Stimulated activated memory B cell treated with anti-CD40 and anti-IgM and Interleukin-4, amounts not matched to agents 10 μg/mL and 1 μg/mL and 100 μg/mL, for 72 hours (primary cell): ENCODE measurements at regions not wholly inside any gene's neighbourhood (a gene's known extent, or its start where the extent isn't known, plus 50 kb on each side); places are given as distances from the start of the nearest gene placed in this dataset.
A peak's percentile ranks its signal among the peaks of the same experiment; 100 is the strongest.

Experiments used
- ATAC-seq: fragments of 150-1000 bp; cut with Tn5 transposase; 2 replicates; pipeline ENCODE4 v1.10.0; 2021
- H3K27ac Mint-ChIP-seq: one replicate; pipeline ENCODE4 v1.8.0; 2022; ENCODE audit warnings: mild to moderate bottlenecking, mixed read lengths
- H3K27me3 Mint-ChIP-seq: one replicate; pipeline ENCODE4 v1.8.0; 2022; ENCODE audit warnings: mixed read lengths
- H3K36me3 Mint-ChIP-seq: one replicate; pipeline ENCODE4 v1.8.0; 2022; ENCODE audit warnings: mixed read lengths
- H3K4me1 Mint-ChIP-seq: one replicate; pipeline ENCODE4 v1.8.0; 2022; ENCODE audit warnings: mixed read lengths
- H3K4me3 Mint-ChIP-seq: one replicate; pipeline ENCODE4 v1.8.0; 2022; ENCODE audit warnings: mild to moderate bottlenecking, moderate library complexity, mixed read lengths
- H3K9me3 Mint-ChIP-seq: one replicate; pipeline ENCODE4 v1.8.0; 2022; ENCODE audit warnings: mixed read lengths

DNA sequence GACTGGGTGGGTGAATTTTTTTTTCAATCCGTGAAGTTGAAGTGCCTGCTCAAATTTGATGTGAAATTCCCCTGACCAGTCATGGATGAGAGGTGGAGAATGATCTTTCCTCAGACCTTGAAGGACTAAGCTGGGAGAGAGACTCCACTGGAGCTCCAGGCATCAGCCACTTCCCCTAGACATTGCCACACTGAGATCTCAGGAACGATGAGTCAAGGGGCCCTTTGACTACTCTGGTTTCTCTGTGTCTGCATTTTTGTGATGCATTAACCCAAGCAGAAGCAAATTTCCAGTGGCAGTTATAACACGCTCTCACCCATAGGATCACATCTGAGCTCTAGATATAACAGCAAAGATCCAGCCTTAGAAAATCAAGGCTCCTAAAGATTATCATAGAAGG, 171.2 kb upstream of the KIF2A start:
- ATAC-seq: no peak
- H3K36me3 Mint-ChIP-seq: no peaks in the 10 kb centered on the region
- H3K27me3 Mint-ChIP-seq: no peaks in the 10 kb centered on the region
- H3K4me3 Mint-ChIP-seq: no peak overlapping the region
- H3K27ac Mint-ChIP-seq: no peak overlapping the region
- no peaks in the 10 kb centered on the region for H3K4me1 Mint-ChIP-seq
- H3K9me3 Mint-ChIP-seq: no peaks in the 10 kb centered on the region

GRCh38 chr5:62137628-62138027, 168.4 kb upstream of the KIF2A start:
- Mint-ChIP-seq H3K4me1 (no peaks in the 10 kb centered on the region), H3K9me3 (no peaks in the 10 kb centered on the region), H3K27me3 (peaks cover under 1% of the 10 kb centered on the region), H3K27ac (no peak overlapping the region), H3K36me3 (no peaks in the 10 kb centered on the region), H3K4me3 (no peak overlapping the region)
- ATAC-seq: no peak

DNA sequence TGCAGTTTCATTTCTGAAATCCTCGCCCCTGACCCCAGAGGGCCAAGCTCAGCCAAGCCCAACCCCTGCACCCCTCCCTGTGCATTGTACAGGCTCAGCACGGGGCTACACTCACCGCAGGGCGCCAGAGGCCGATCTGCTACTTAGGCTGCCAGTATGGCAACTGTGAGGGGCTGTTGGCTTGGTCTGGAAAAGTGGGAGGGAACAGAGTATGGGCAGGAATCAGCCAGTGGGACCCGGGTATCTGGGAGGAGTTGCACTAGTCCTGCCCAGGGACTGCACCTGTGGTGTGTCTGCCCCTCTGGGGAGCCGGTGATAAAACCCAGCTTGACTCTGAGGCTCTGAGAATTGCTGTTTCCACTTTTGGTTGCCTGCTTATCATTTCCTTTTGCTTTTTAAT, 167.4 kb upstream of the KIF2A start:
- Mint-ChIP-seq H3K27me3 (peaks cover 10% of the 10 kb centered on the region), H3K9me3 (no peaks in the 10 kb centered on the region), H3K36me3 (no peaks in the 10 kb centered on the region), H3K4me1 (no peaks in the 10 kb centered on the region), H3K4me3 (no peak overlapping the region), H3K27ac (no peak overlapping the region)
- peak; percentile 43 for ATAC-seq

- H3K36me3 Mint-ChIP-seq: no peaks in the 10 kb centered on the region
- H3K4me1 Mint-ChIP-seq: no peaks in the 10 kb centered on the region
- H3K4me3 Mint-ChIP-seq: no peak overlapping the region
- H3K27me3 Mint-ChIP-seq: peaks cover 20% of the 10 kb centered on the region
- H3K9me3 Mint-ChIP-seq: no peaks in the 10 kb centered on the region
- no peak overlapping the region for H3K27ac Mint-ChIP-seq
- ATAC-seq: no peak
Observed at GRCh38 chr5:62139741-62140140, 166.3 kb upstream of the KIF2A start.

GRCh38 chr5:62142351-62142750, 163.7 kb upstream of the KIF2A start:
- Mint-ChIP-seq H3K27ac (no peak overlapping the region), H3K4me3 (no peak overlapping the region), H3K27me3 (peaks cover 20% of the 10 kb centered on the region), H3K4me1 (no peaks in the 10 kb centered on the region), H3K9me3 (no peaks in the 10 kb centered on the region), H3K36me3 (no peaks in the 10 kb centered on the region)
- no peak for ATAC-seq

GRCh38 chr5:62143268-62144229, 162.5 kb upstream of the KIF2A start:
- Mint-ChIP-seq H3K27ac (no peak overlapping the region), H3K9me3 (no peaks in the 10 kb centered on the region), H3K4me3 (no peak overlapping the region), H3K36me3 (no peaks in the 10 kb centered on the region), H3K27me3 (peaks cover 20% of the 10 kb centered on the region), H3K4me1 (no peaks in the 10 kb centered on the region)
- ATAC-seq: no peak

GRCh38 chr5:62144401-62145022, 161.5 kb upstream of the KIF2A start:
- Mint-ChIP-seq H3K27ac (no peak overlapping the region), H3K4me3 (no peak overlapping the region), H3K9me3 (no peaks in the 10 kb centered on the region), H3K36me3 (no peaks in the 10 kb centered on the region), H3K27me3 (peaks cover 20% of the 10 kb centered on the region), H3K4me1 (no peaks in the 10 kb centered on the region)
- no peak for ATAC-seq

DNA sequence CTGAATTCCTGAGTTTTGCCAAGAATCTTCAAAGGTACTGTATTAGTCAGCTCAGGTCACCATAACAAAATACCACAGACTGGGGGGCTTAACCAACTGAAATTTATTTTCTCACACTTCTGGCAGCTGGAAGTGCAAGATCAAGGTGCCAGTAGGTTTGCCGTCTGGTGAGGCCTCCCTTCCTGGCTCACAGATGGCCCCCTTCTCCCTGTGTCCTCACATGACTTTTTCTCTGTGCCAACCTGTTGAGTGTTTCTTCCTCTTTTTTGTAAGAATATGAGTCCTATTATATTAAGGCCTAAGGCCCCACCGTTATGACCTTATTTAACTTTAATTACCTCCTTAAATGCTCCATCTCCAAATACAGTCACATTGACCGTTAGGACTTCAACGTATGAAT, 156.1 kb upstream of the KIF2A start:
- H3K4me1 Mint-ChIP-seq: no peaks in the 10 kb centered on the region
- H3K36me3 Mint-ChIP-seq: no peaks in the 10 kb centered on the region
- ATAC-seq: no peak
- no peak overlapping the region for H3K27ac Mint-ChIP-seq
- H3K27me3 Mint-ChIP-seq: no peaks in the 10 kb centered on the region
- H3K9me3 Mint-ChIP-seq: peaks cover 10% of the 10 kb centered on the region
- H3K4me3 Mint-ChIP-seq: no peak overlapping the region

GRCh38 chr5:62152394-62153087, 153.5 kb upstream of the KIF2A start:
- ATAC-seq: no peak
- H3K4me3 Mint-ChIP-seq: no peak overlapping the region
- peaks cover 16% of the 10 kb centered on the region for H3K9me3 Mint-ChIP-seq
- no peaks in the 10 kb centered on the region for H3K27me3 Mint-ChIP-seq
- H3K36me3 Mint-ChIP-seq: no peaks in the 10 kb centered on the region
- no peak overlapping the region for H3K27ac Mint-ChIP-seq
- no peaks in the 10 kb centered on the region for H3K4me1 Mint-ChIP-seq

DNA sequence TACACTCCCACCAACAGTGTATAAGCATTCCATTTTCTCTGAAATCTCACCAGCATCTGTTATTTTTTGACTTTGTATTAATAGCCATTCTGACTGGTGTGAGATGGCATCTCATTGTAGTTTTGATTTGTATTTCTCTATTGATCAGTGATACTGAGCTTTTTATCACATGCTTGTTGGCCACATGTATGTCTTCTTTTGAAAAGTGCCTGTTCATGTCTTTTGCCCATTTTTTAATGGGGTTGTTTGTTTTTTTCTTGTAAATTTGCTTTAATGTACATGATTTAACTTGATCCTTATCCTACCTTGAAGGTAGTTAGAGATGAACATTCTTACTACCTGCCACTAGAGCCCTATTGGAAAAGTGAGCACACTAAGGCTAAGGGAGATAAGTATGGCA, 151.2 kb upstream of the KIF2A start:
- no peak overlapping the region for H3K4me3 Mint-ChIP-seq
- no peak for ATAC-seq

GRCh38 chr5:62155988-62156387, 150.0 kb upstream of the KIF2A start:
- Mint-ChIP-seq H3K4me1 (no peaks in the 10 kb centered on the region), H3K4me3 (no peak overlapping the region), H3K9me3 (peaks cover 16% of the 10 kb centered on the region), H3K27me3 (peaks cover 9% of the 10 kb centered on the region), H3K27ac (no peak overlapping the region), H3K36me3 (no peaks in the 10 kb centered on the region)
- ATAC-seq: no peak

More for the DNA sequence above, 151.2 kb upstream of the KIF2A start:
- Mint-ChIP-seq H3K4me1 (no peaks in the 10 kb centered on the region), H3K27ac (no peak overlapping the region), H3K9me3 (peaks cover 16% of the 10 kb centered on the region), H3K27me3 (peaks cover 9% of the 10 kb centered on the region), H3K36me3 (no peaks in the 10 kb centered on the region)

DNA sequence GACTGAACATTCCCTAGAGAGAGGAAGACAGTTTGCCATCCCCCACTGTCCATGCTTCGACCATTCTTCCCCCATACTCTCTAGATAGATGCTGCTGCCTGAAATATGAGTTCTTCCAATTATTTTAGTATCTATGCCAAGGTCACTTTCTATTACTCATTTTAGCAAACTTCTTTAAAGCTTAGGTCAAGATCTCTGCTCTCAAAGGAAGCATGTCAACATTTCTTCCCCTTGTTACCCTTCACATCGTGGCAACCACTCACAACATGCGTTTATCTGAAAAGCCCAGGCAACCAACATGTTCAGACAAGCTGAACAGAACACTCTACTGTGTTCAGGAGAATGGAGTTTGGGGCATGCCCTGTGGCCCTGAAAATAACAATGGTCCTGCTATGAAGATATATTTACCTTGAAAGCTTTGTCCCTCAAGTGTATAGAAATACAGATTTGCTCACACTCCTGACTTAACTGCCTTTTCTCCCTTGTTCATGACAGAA, 138.4 kb upstream of the KIF2A start:
- no peak overlapping the region for H3K4me3 Mint-ChIP-seq
- ATAC-seq: no peak
- H3K27me3 Mint-ChIP-seq: peaks cover 22% of the 10 kb centered on the region
- H3K36me3 Mint-ChIP-seq: no peaks in the 10 kb centered on the region
- H3K9me3 Mint-ChIP-seq: peaks cover 3% of the 10 kb centered on the region
- no peak overlapping the region for H3K27ac Mint-ChIP-seq
- no peaks in the 10 kb centered on the region for H3K4me1 Mint-ChIP-seq

GRCh38 chr5:62168506-62169281, 137.3 kb upstream of the KIF2A start:
- H3K9me3 Mint-ChIP-seq: no peaks in the 10 kb centered on the region
- no peak overlapping the region for H3K27ac Mint-ChIP-seq
- peaks cover 30% of the 10 kb centered on the region for H3K27me3 Mint-ChIP-seq

DNA sequence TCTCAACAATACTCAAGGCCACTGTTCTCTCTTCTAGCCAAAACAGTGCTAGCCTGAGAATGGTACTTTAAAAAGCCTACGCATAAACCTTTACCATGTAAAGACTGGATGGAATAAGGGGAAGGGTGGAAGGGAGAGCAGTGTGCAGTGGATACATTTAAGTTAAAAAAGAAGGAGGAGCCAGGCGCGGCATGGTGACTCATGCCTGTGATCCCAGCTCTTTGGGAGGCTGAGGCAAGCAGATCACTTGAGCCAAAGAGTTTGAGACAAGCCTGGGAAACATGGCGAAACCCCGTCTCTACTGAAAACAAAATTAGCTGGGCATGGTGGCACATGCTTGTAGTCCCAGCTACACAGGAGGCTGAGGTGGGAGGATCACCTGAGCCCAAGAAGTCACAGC, 127.7 kb upstream of the KIF2A start:
- Mint-ChIP-seq H3K4me3 (no peak overlapping the region), H3K36me3 (no peaks in the 10 kb centered on the region), H3K4me1 (no peaks in the 10 kb centered on the region), H3K9me3 (no peaks in the 10 kb centered on the region), H3K27ac (no peak overlapping the region), H3K27me3 (peaks cover 26% of the 10 kb centered on the region)
- no peak for ATAC-seq

More at GRCh38 chr5:62168506-62169281, 137.3 kb upstream of the KIF2A start:
- ATAC-seq: no peak
- H3K4me1 Mint-ChIP-seq: no peaks in the 10 kb centered on the region
- H3K36me3 Mint-ChIP-seq: no peaks in the 10 kb centered on the region
- H3K4me3 Mint-ChIP-seq: no peak overlapping the region

GRCh38 chr5:62182802-62183201, 123.2 kb upstream of the KIF2A start:
- ATAC-seq: no peak
- Mint-ChIP-seq H3K4me3 (no peak overlapping the region), H3K4me1 (no peaks in the 10 kb centered on the region), H3K36me3 (no peaks in the 10 kb centered on the region), H3K9me3 (no peaks in the 10 kb centered on the region), H3K27me3 (no peaks in the 10 kb centered on the region), H3K27ac (no peak overlapping the region)
